Urinary bladder (tissue), 3 donors: ENCODE measurements at regions not wholly inside any gene's neighbourhood (a gene's known extent, or its start where the extent isn't known, plus 50 kb on each side); places are given as distances from the start of the nearest gene placed in this dataset.

Experiments
- DNase-seq: peaks from one replicate; pipeline ENCODE4 v3.0.0-alpha.2; 2015; ENCODE audit errors: extremely low spot score
- H3K27ac ChIP-seq: one replicate; pipeline ENCODE4 v1.5.1; 2013; ENCODE audit warnings: low read depth, mild to moderate bottlenecking, moderate library complexity
- H3K36me3 ChIP-seq: one replicate; pipeline ENCODE4 v1.6.1; 2013; ENCODE audit warnings: mild to moderate bottlenecking, moderate library complexity; ENCODE audit not compliant: insufficient read depth
- H3K4me1 ChIP-seq: one replicate; pipeline ENCODE4 v1.6.1; 2013; ENCODE audit warnings: mild to moderate bottlenecking, moderate library complexity; ENCODE audit not compliant: insufficient read depth
- H3K4me3 ChIP-seq: one replicate; pipeline ENCODE4 v1.5.1; 2013; ENCODE audit warnings: low read depth, low read length
- WGBS: extraction: QIAGEN DNeasy Blood & Tissue Kit; methylation state at CpG from one replicate; pipeline ENCODE4 v1.1.7; 2013; 5-methylcytosine and 5-hydroxymethylcytosine counted together
- donor health status: healthy with polysubstance abuse.
- donor health status: healthy.

- Histone ChIP-seq H3K4me3 (no peak overlapping the region), H3K36me3 (no peaks in the 10 kb centered on the region), H3K27ac (no peak overlapping the region), H3K4me1 (no peaks in the 10 kb centered on the region)
- WGBS = 53% methylated on average over 7 of the region's 7 CpGs
- peak; percentile 25 for DNase-seq
Measured at GRCh38 chr6:167442245-167442644, 117.4 kb downstream of the TTLL2 start.

GRCh38 chr6:167442796-167443680 lies 118.2 kb downstream of the TTLL2 start:
- no peaks in the 10 kb centered on the region for H3K4me1 ChIP-seq
- DNase-seq = no peak
- no peak overlapping the region for H3K4me3 ChIP-seq
- H3K36me3 ChIP-seq = no peaks in the 10 kb centered on the region
- 70% methylated on average over 15 of the region's 15 CpGs for WGBS
- no peak overlapping the region for H3K27ac ChIP-seq

GRCh38 chr6:167444602-167445346 lies 119.9 kb downstream of the TTLL2 start:
- Histone ChIP-seq H3K4me1 (no peaks in the 10 kb centered on the region), H3K27ac (no peak overlapping the region), H3K4me3 (no peak overlapping the region), H3K36me3 (no peaks in the 10 kb centered on the region)
- 96% methylated on average over 9 of the region's 9 CpGs for WGBS
- no peak for DNase-seq

GRCh38 chr6:167445568-167445967 lies 120.7 kb downstream of the TTLL2 start:
- Histone ChIP-seq H3K27ac (no peak overlapping the region), H3K4me3 (no peak overlapping the region), H3K4me1 (no peaks in the 10 kb centered on the region), H3K36me3 (no peaks in the 10 kb centered on the region)
- WGBS = 88% methylated on average over 7 of the region's 7 CpGs
- DNase-seq = no peak

- DNase-seq = no peak
- H3K4me3 ChIP-seq = no peak overlapping the region
- no peaks in the 10 kb centered on the region for H3K36me3 ChIP-seq
- WGBS = 89% methylated on average over 8 of the region's 8 CpGs
- H3K4me1 ChIP-seq = no peaks in the 10 kb centered on the region
- no peak overlapping the region for H3K27ac ChIP-seq
Measured at GRCh38 chr6:167446046-167446445, 121.2 kb downstream of the TTLL2 start.

- H3K4me1 ChIP-seq = no peaks in the 10 kb centered on the region
- H3K4me3 ChIP-seq = no peak overlapping the region
- WGBS = 95% methylated on average over 9 of the region's 9 CpGs
- no peak for DNase-seq
- no peak overlapping the region for H3K27ac ChIP-seq
- H3K36me3 ChIP-seq = no peaks in the 10 kb centered on the region
Measured at GRCh38 chr6:167446971-167447370, 122.1 kb downstream of the TTLL2 start.

- H3K27ac ChIP-seq = no peak overlapping the region
- DNase-seq = no peak
- 96% methylated on average over 5 of the region's 5 CpGs for WGBS
- no peaks in the 10 kb centered on the region for H3K4me1 ChIP-seq
- no peak overlapping the region for H3K4me3 ChIP-seq
- no peaks in the 10 kb centered on the region for H3K36me3 ChIP-seq
Measured at GRCh38 chr6:167448378-167448777, 123.5 kb downstream of the TTLL2 start.

GRCh38 chr6:167449094-167449861 lies 124.4 kb downstream of the TTLL2 start:
- H3K36me3 ChIP-seq = no peaks in the 10 kb centered on the region
- DNase-seq = no peak
- H3K27ac ChIP-seq = no peak overlapping the region
- no peaks in the 10 kb centered on the region for H3K4me1 ChIP-seq
- WGBS = 75% methylated on average over 7 of the region's 7 CpGs
- no peak overlapping the region for H3K4me3 ChIP-seq

GRCh38 chr6:167450626-167451025 lies 125.7 kb downstream of the TTLL2 start:
- Histone ChIP-seq H3K27ac (no peak overlapping the region), H3K4me1 (no peaks in the 10 kb centered on the region), H3K4me3 (no peak overlapping the region), H3K36me3 (no peaks in the 10 kb centered on the region)
- no peak for DNase-seq
- WGBS = 93% methylated on average over 6 of the region's 6 CpGs

GRCh38 chr6:167452338-167453081 lies 127.6 kb downstream of the TTLL2 start:
- no peak overlapping the region for H3K27ac ChIP-seq
- 86% methylated on average over 8 of the region's 8 CpGs for WGBS
- DNase-seq = no peak

GRCh38 chr6:167453082-167453446 lies 128.2 kb downstream of the TTLL2 start:
- H3K27ac ChIP-seq = no peak overlapping the region
- no peak overlapping the region for H3K4me3 ChIP-seq
- no peaks in the 10 kb centered on the region for H3K36me3 ChIP-seq
- DNase-seq = no peak
- 97% methylated on average over 4 of the region's 4 CpGs for WGBS
- H3K4me1 ChIP-seq = no peaks in the 10 kb centered on the region

More at GRCh38 chr6:167452338-167453081, 127.6 kb downstream of the TTLL2 start:
- no peaks in the 10 kb centered on the region for H3K36me3 ChIP-seq
- H3K4me1 ChIP-seq = no peaks in the 10 kb centered on the region
- H3K4me3 ChIP-seq = no peak overlapping the region

GRCh38 chr6:167454003-167454402 lies 129.1 kb downstream of the TTLL2 start:
- no peak overlapping the region for H3K27ac ChIP-seq
- H3K4me1 ChIP-seq = no peaks in the 10 kb centered on the region
- no peaks in the 10 kb centered on the region for H3K36me3 ChIP-seq
- H3K4me3 ChIP-seq = no peak overlapping the region
- DNase-seq = no peak

GRCh38 chr6:167455371-167455770 lies 130.5 kb downstream of the TTLL2 start:
- Histone ChIP-seq H3K4me3 (no peak overlapping the region), H3K4me1 (no peaks in the 10 kb centered on the region), H3K27ac (no peak overlapping the region), H3K36me3 (no peaks in the 10 kb centered on the region)
- 76% methylated on average over 4 of the region's 4 CpGs for WGBS
- no peak for DNase-seq
